ENCODE measurements at regions not wholly inside any gene's neighbourhood (a gene's known extent, or its start where the extent isn't known, plus 50 kb on each side); places are given as distances from the start of the nearest gene placed in this dataset.
A peak's percentile ranks its signal among the peaks of the same experiment; 100 is the strongest.

GRCh38 chr17:36705874-36706731 lies 104.7 kb downstream of the MRM1 start:
- no peak for TF ChIP-seq ATF3 (CRISPR knock-in tag; conservative IDR thresholded peaks at IDR 0.05)
- peak; percentile 70 for TF ChIP-seq CTCF (IDR thresholded peaks at IDR 0.05)
- TF ChIP-seq NR3C1 (CRISPR knock-in tag; conservative IDR thresholded peaks at IDR 0.05; ENCODE audit: low read depth): no peak
- TF ChIP-seq MAX (CRISPR knock-in tag; IDR thresholded peaks at IDR 0.05): no peak
- TF ChIP-seq, protein P1, sequence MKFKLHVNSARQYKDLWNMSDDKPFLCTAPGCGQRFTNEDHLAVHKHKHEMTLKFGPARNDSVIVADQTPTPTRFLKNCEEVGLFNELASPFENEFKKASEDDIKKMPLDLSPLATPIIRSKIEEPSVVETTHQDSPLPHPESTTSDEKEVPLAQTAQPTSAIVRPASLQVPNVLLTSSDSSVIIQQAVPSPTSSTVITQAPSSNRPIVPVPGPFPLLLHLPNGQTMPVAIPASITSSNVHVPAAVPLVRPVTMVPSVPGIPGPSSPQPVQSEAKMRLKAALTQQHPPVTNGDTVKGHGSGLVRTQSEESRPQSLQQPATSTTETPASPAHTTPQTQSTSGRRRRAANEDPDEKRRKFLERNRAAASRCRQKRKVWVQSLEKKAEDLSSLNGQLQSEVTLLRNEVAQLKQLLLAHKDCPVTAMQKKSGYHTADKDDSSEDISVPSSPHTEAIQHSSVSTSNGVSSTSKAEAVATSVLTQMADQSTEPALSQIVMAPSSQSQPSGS (CRISPR knock-in tag; IDR thresholded peaks at IDR 0.05; ENCODE audit: borderline replicate concordance, low read depth): no peak
- TF ChIP-seq, protein P2, sequence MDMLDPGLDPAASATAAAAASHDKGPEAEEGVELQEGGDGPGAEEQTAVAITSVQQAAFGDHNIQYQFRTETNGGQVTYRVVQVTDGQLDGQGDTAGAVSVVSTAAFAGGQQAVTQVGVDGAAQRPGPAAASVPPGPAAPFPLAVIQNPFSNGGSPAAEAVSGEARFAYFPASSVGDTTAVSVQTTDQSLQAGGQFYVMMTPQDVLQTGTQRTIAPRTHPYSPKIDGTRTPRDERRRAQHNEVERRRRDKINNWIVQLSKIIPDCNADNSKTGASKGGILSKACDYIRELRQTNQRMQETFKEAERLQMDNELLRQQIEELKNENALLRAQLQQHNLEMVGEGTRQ (CRISPR knock-in tag; IDR thresholded peaks at IDR 0.05): no peak

Data from WTC11 (cell line).